Heart left ventricle (tissue), 16 donors: ENCODE measurements at regions not wholly inside any gene's neighbourhood (a gene's known extent, or its start where the extent isn't known, plus 50 kb on each side); places are given as distances from the start of the nearest gene placed in this dataset.
A peak's percentile ranks its signal among the peaks of the same experiment; 100 is the strongest.

Experiments used
- ATAC-seq, 4 donors: fragments of 200-7000 bp; cut with Tn5 transposase; one replicate each; pipeline ENCODE4 v1.9.1; 2020 to 2022; ENCODE audit warnings: moderate library complexity in 4 of 4, mild to moderate bottlenecking in 3 of 4, moderate number of reproducible peaks in 1 of 4
- DNase-seq, 5 donors: peaks; one replicate each; pipeline ENCODE4 v3.0.0-alpha.2; 2020
- H3K27ac ChIP-seq, 12 donors: fragments of 200-600 bp; sonication (generic) in 4 of 12; one replicate each; pipeline versions ENCODE4 v1.5.0 to v1.8.0; 2016 to 2022; ENCODE audit warnings: mild to moderate bottlenecking in 2 of 12
- H3K27me3 ChIP-seq, 9 donors: fragments of 200-600 bp; sonication (generic) in 2 of 9; one replicate each; pipeline versions ENCODE4 v1.5.1 to v1.8.0; 2016 to 2022; ENCODE audit warnings: mild to moderate bottlenecking in 3 of 9
- H3K36me3 ChIP-seq, 9 donors: fragments of 200-600 bp; sonication (generic) in 2 of 9; one replicate each; pipeline versions ENCODE4 v1.5.0 to v1.8.0; 2018 to 2022; ENCODE audit warnings: mild to moderate bottlenecking in 2 of 9
- H3K4me1 ChIP-seq, 12 donors: fragments of 200-600 bp; sonication (generic) in 4 of 12; one replicate each; pipeline versions ENCODE4 v1.5.0 to v1.8.0; 2016 to 2022; ENCODE audit warnings: mild to moderate bottlenecking in 3 of 12
- H3K4me3 ChIP-seq, 12 donors: fragments of 200-600 bp; sonication (generic) in 4 of 12; one replicate each; pipeline versions ENCODE4 v1.5.0 to v1.8.0; 2017 to 2022; ENCODE audit warnings: mild to moderate bottlenecking in 9 of 12, moderate library complexity in 4 of 12
- H3K9me3 ChIP-seq, 12 donors: fragments of 200-600 bp; sonication (generic) in 4 of 12; one replicate each; pipeline versions ENCODE4 v1.5.0 to v1.8.0; 2016 to 2022; ENCODE audit warnings: mild to moderate bottlenecking in 1 of 12
- CTCF ChIP-seq, 12 donors: fragments of 200-600 bp; sonication (generic) in 4 of 12; IDR thresholded peaks; one replicate each; pipeline versions ENCODE4 v1.5.0 to v1.8.0; 2018 to 2022; ENCODE audit warnings: antibody characterized with exemption in 12 of 12, mild to moderate bottlenecking in 5 of 12
- POLR2A ChIP-seq, 2 donors: fragments of 450-650 bp; IDR thresholded peaks; one replicate each; pipeline ENCODE4 v1.6.1; 2017; ENCODE audit warnings: antibody characterized with exemption in 2 of 2, mild to moderate bottlenecking in 2 of 2, moderate library complexity in 2 of 2
- WGBS, 4 donors: extraction: QIAGEN DNeasy Blood & Tissue Kit in 2 of 4; methylation state at CpG; one replicate each; pipeline versions ENCODE4 v1.1.5 to v1.1.7; 2013 to 2018; 5-methylcytosine and 5-hydroxymethylcytosine counted together
- intact Hi-C, 10 donors: fragments of 100-400 bp; cut with DNase I; formaldehyde crosslinking; loops; one replicate each; pipeline versions ENCODE4 v1.11.1 to v1.14.2; 2022
- donor health status: ischemic (EF 13 %, LVEDD 7.1; RV severe dilation, severe dysfunction).
- donor health status: healthy with polysubstance abuse.
- donor health status: DM: no; HTN: yes; CAD: no.
- donor health status: DM: no; HTN: no; CAD: no.
- donor health status: ischemic (EF 25% LVEDD 6.9; RV normal size, moderate dysfunction).
- donor health status: ischemic (EF 25% LVEDD 5.7; RV mildly dilated, moderate dysfunction).
- donor health status: healthy.
- donor health status: DM: yes; HTN: yes; CAD: no.
- donor health status: ischemic (EF 35%, LVEDD 5.7; RV mildly dilated, moderate dysfunction).
- donor health status: nonischemic (EF 11% LVEDD 7.7; RV severe dilation, severe dysfunction).
- donor health status: DM: yes; HTN: yes; CAD: no.
- donor health status: PGD.
- donor health status: ischemic (EF 29% LVEDD 5.4; RV normal size, mild dysfunction).
- donor health status: nonischemic (EF 23%, LVEDD 6.1; RV moderate dilation, normal function).

- H3K27me3 ChIP-seq = no peaks in the 10 kb centered on the region
Observed at GRCh38 chr6:15770347-15771143, 107.7 kb upstream of the DTNBP1 start.

GRCh38 chr6:15769511-15770018 is 106.7 kb upstream of the DTNBP1 start:
- ATAC-seq = no peak
- Histone ChIP-seq H3K9me3 (no peaks in the 10 kb centered on the region), H3K27ac (no peak overlapping the region), H3K27me3 (no peaks in the 10 kb centered on the region), H3K36me3 (no peaks in the 10 kb centered on the region), H3K4me1 (no peaks in the 10 kb centered on the region), H3K4me3 (no peak overlapping the region)
- intact Hi-C loops = no loop called here
- DNase-seq = no peak
- 87 to 93% (median 90%) methylated on average over 5 of the region's 5 CpGs for WGBS, 4 donors
- TF ChIP-seq POLR2A (IDR thresholded peaks at IDR 0.05) (no peak), CTCF (IDR thresholded peaks at IDR 0.05) (no peak)

More at GRCh38 chr6:15770347-15771143, 107.7 kb upstream of the DTNBP1 start:
- DNase-seq (no peak), ATAC-seq (no peak)
- Histone ChIP-seq H3K4me1 (no peaks in the 10 kb centered on the region), H3K9me3 (no peaks in the 10 kb centered on the region), H3K4me3 (no peak overlapping the region), H3K27ac (no peak overlapping the region), H3K36me3 (no peaks in the 10 kb centered on the region)
- intact Hi-C loops = no loop called here
- WGBS, 4 donors = 90 to 96% (median 94%) methylated on average over 4 of the region's 4 CpGs
- TF ChIP-seq POLR2A (IDR thresholded peaks at IDR 0.05) (no peak), CTCF (IDR thresholded peaks at IDR 0.05) (peak in 2 of 12 donors; percentile 18 to 19)

GRCh38 chr6:15768999-15769398 is 106.2 kb upstream of the DTNBP1 start:
- H3K9me3 ChIP-seq = no peaks in the 10 kb centered on the region
- 76 to 83% (median 81%) methylated on average over 5 of the region's 5 CpGs for WGBS, 4 donors
- no peak overlapping the region for H3K27ac ChIP-seq
- ATAC-seq (no peak), DNase-seq (no peak)
- intact Hi-C loops = no loop called here
- no peaks in the 10 kb centered on the region for H3K27me3 ChIP-seq
- TF ChIP-seq POLR2A (IDR thresholded peaks at IDR 0.05) = no peak
- TF ChIP-seq CTCF (IDR thresholded peaks at IDR 0.05) = no peak
- peaks cover 0 to 4% (median 0%) of the 10 kb centered on the region in 12 donors for H3K4me1 ChIP-seq
- no peak overlapping the region for H3K4me3 ChIP-seq
- no peaks in the 10 kb centered on the region for H3K36me3 ChIP-seq

GRCh38 chr6:15763837-15764236 is 101.0 kb upstream of the DTNBP1 start:
- no peak for TF ChIP-seq CTCF (IDR thresholded peaks at IDR 0.05)
- no peak for TF ChIP-seq POLR2A (IDR thresholded peaks at IDR 0.05)
- peak in 3 of 4 donors; percentile 24 to 83 (median 73) for ATAC-seq

More at GRCh38 chr6:15763837-15764236, 101.0 kb upstream of the DTNBP1 start:
- peaks cover 0 to 9% (median 0%) of the 10 kb centered on the region in 12 donors for H3K4me1 ChIP-seq
- DNase-seq = peak in 1 of 5 donors; percentile 42
- H3K27me3 ChIP-seq = no peaks in the 10 kb centered on the region
- 27 to 35% (median 31%) methylated on average over 8 of the region's 8 CpGs for WGBS, 4 donors
- no peak overlapping the region for H3K27ac ChIP-seq
- intact Hi-C loops = no loop called here
- H3K9me3 ChIP-seq = no peaks in the 10 kb centered on the region
- H3K4me3 ChIP-seq = no peak overlapping the region
- no peaks in the 10 kb centered on the region for H3K36me3 ChIP-seq
